CD14-positive monocyte (primary cell): ENCODE measurements at regions not wholly inside any gene's neighbourhood (a gene's known extent, or its start where the extent isn't known, plus 50 kb on each side); places are given as distances from the start of the nearest gene placed in this dataset.

Source experiments
- DNase-seq, 3 donors: peaks; one replicate each; pipeline ENCODE4 v3.0.0-alpha.2; 2011 to 2022
- H2AFZ ChIP-seq: 2 replicates; pipeline ENCODE4 v1.6.0; 2012; ENCODE audit warnings: mild to moderate bottlenecking, low read depth, low read length, inconsistent platforms; ENCODE audit not compliant: insufficient read depth, poor library complexity, severe bottlenecking
- H3K27ac ChIP-seq, 2 donors: 1 replicate in 1 of 2; 2 replicates in 1 of 2; pipeline ENCODE4 v1.5.1; 2012 to 2013; ENCODE audit warnings: low read length in 2 of 2, control low read depth in 1 of 2, inconsistent platforms in 1 of 2, low read depth in 1 of 2, mild to moderate bottlenecking in 1 of 2
- H3K27me3 ChIP-seq, 2 donors: one replicate each; pipeline versions ENCODE4 v1.6.0 to v1.6.1; 2011 to 2013; ENCODE audit warnings: low read length in 2 of 2; ENCODE audit not compliant: control insufficient read depth in 2 of 2, insufficient read depth in 2 of 2
- H3K36me3 ChIP-seq, 2 donors: replicated peaks in 1 of 2; 1 replicate in 1 of 2; 2 replicates in 1 of 2; pipeline versions ENCODE4 v1.5.1 to v1.6.1; 2012 to 2013; ENCODE audit warnings: low read length in 2 of 2, control low read depth in 1 of 2, inconsistent platforms in 1 of 2, mild to moderate bottlenecking in 1 of 2; ENCODE audit not compliant: insufficient read depth in 2 of 2, control insufficient read depth in 1 of 2
- H3K4me1 ChIP-seq, 2 donors: 1 replicate in 1 of 2; 2 replicates in 1 of 2; pipeline versions ENCODE4 v1.5.1 to v1.6.1; 2012 to 2013; ENCODE audit warnings: low read length in 2 of 2, control low read depth in 1 of 2, inconsistent platforms in 1 of 2, mild to moderate bottlenecking in 1 of 2, moderate library complexity in 1 of 2; ENCODE audit not compliant: insufficient read depth in 2 of 2, control insufficient read depth in 1 of 2
- H3K4me2 ChIP-seq: replicated peaks from 2 replicates; pipeline ENCODE3; 2012; ENCODE audit warnings: low read length, moderate library complexity, mild to moderate bottlenecking; ENCODE audit not compliant: poor library complexity, severe bottlenecking; ENCODE audit errors: extremely low read depth
- H3K4me3 ChIP-seq, 3 experiments: fragments of 200-600 bp in 1 of 3; sonication (generic) in 1 of 3; replicated peaks in 1 of 3; 1 replicate in 2 of 3; 2 replicates in 1 of 3; pipeline ENCODE4 v1.5.1; 2011 to 2013; ENCODE audit warnings: low read length in 3 of 3, mild to moderate bottlenecking in 3 of 3, control low read depth in 2 of 3, low read depth in 2 of 3, inconsistent platforms in 1 of 3, moderate library complexity in 1 of 3
- H3K79me2 ChIP-seq: 2 replicates; pipeline ENCODE4 v1.6.0; 2012; ENCODE audit warnings: mild to moderate bottlenecking, control low read depth, inconsistent platforms, low read length, moderate library complexity; ENCODE audit not compliant: insufficient read depth
- H3K9ac ChIP-seq: 2 replicates; pipeline ENCODE4 v1.6.0; 2017; ENCODE audit warnings: low read length, mild to moderate bottlenecking; ENCODE audit not compliant: insufficient read depth, poor library complexity, severe bottlenecking
- H3K9me3 ChIP-seq, 2 donors: replicated peaks in 1 of 2; 1 replicate in 1 of 2; 2 replicates in 1 of 2; pipeline versions ENCODE4 v1.5.1 to v1.6.1; 2012 to 2013; ENCODE audit warnings: low read length in 2 of 2, control low read depth in 1 of 2; ENCODE audit not compliant: control insufficient read depth in 1 of 2, insufficient read depth in 1 of 2
- H4K20me1 ChIP-seq: 2 replicates; pipeline ENCODE4 v1.6.0; 2012; ENCODE audit warnings: mild to moderate bottlenecking, low read length, control low read depth, moderate library complexity; ENCODE audit not compliant: insufficient read depth
- H3K27ac Mint-ChIP-seq, 7 donors: one replicate each; pipeline ENCODE4 v1.8.0; 2020; ENCODE audit warnings: mild to moderate bottlenecking in 7 of 7, mixed read lengths in 7 of 7, moderate library complexity in 6 of 7, inconsistent platforms in 2 of 7
- H3K27me3 Mint-ChIP-seq, 3 donors: one replicate each; pipeline ENCODE4 v1.8.0; 2021 to 2022; ENCODE audit warnings: low read depth in 3 of 3, mild to moderate bottlenecking in 3 of 3, mixed read lengths in 3 of 3, moderate library complexity in 3 of 3, inconsistent platforms in 1 of 3
- H3K36me3 Mint-ChIP-seq, 2 donors: one replicate each; pipeline ENCODE4 v1.8.0; 2020; ENCODE audit warnings: mixed read lengths in 2 of 2, inconsistent platforms in 1 of 2, mild to moderate bottlenecking in 1 of 2
- H3K4me1 Mint-ChIP-seq: one replicate; pipeline ENCODE4 v1.8.0; 2020; ENCODE audit warnings: mild to moderate bottlenecking, mixed read lengths
- H3K4me3 Mint-ChIP-seq, 2 donors: one replicate each; pipeline ENCODE4 v1.8.0; 2020; ENCODE audit warnings: mild to moderate bottlenecking in 2 of 2, mixed read lengths in 2 of 2, moderate library complexity in 1 of 2
- H3K9me3 Mint-ChIP-seq, 7 donors: one replicate each; pipeline ENCODE4 v1.8.0; 2020 to 2022; ENCODE audit warnings: mixed read lengths in 7 of 7, mild to moderate bottlenecking in 6 of 7, moderate library complexity in 6 of 7, inconsistent platforms in 2 of 7
- WGBS: methylation state at CpG from one replicate; pipeline ENCODE4 v1.1.5; 2013; ENCODE audit warnings: missing lambda C conversion rate; ENCODE audit not compliant: insufficient coverage; 5-methylcytosine and 5-hydroxymethylcytosine counted together
- intact Hi-C, 2 donors: fragments of 100-400 bp; cut with micrococcal nuclease; formaldehyde crosslinking; loops; one replicate each; pipeline versions ENCODE4 v1.15.0 to v1.15.1; 2023
- TF ChIP-seq, protein P1 (sequence below): fragments of 200-600 bp; IDR thresholded peaks from one replicate; pipeline ENCODE4 v1.8.0; 2022; ENCODE audit warnings: antibody characterized with exemption, mild to moderate bottlenecking

DNA sequence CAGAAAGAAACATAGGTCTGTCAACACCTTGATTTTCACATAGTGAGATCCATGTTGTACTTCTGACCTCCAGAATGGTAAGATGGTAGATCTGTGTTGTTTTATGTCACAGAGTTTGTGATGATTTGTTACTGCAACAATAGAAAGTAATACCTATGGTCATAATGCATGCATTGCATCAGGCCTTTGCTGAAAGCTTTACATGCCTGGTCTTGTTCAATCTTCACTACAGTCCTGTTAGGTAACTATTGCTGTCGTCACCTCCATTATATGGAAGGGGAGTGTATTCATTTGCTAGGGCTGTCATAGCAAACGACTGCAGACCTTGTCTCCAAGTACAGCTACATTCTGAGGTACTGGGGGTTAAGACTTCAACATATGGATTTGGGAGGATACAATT is 243.5 kb downstream of the ANAPC1 start:
- WGBS, result no CpG with 5 or more reads among the region's 2 CpGs
- TF ChIP-seq, protein P1, sequence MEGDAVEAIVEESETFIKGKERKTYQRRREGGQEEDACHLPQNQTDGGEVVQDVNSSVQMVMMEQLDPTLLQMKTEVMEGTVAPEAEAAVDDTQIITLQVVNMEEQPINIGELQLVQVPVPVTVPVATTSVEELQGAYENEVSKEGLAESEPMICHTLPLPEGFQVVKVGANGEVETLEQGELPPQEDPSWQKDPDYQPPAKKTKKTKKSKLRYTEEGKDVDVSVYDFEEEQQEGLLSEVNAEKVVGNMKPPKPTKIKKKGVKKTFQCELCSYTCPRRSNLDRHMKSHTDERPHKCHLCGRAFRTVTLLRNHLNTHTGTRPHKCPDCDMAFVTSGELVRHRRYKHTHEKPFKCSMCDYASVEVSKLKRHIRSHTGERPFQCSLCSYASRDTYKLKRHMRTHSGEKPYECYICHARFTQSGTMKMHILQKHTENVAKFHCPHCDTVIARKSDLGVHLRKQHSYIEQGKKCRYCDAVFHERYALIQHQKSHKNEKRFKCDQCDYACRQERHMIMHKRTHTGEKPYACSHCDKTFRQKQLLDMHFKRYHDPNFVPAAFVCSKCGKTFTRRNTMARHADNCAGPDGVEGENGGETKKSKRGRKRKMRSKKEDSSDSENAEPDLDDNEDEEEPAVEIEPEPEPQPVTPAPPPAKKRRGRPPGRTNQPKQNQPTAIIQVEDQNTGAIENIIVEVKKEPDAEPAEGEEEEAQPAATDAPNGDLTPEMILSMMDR, result no peak

GRCh38 chr2:111642586-111643327 is 241.2 kb downstream of the ANAPC1 start:
- H3K27me3 Mint-ChIP-seq, result peaks cover 0 to 2% (median 0%) of the 10 kb centered on the region in 3 donors
- intact Hi-C loops, result loop anchor here in 1 of 2 donors (1.0 kb wide), 1 partner anchor 10 kb away; no protein-coding TSS in a partner anchor

More for the DNA sequence above, 243.5 kb downstream of the ANAPC1 start:
- Histone ChIP-seq H3K4me1 (peaks cover 23 to 32% of the 10 kb centered on the region in 2 donors), H3K4me3 (no peak overlapping the region), H3K9ac (no peak overlapping the region), H3K27ac (no peak overlapping the region), H3K9me3 (no peaks in the 10 kb centered on the region), H3K79me2 (no peaks in the 10 kb centered on the region), H3K4me2 (no peak overlapping the region), H4K20me1 (no peaks in the 10 kb centered on the region), H3K27me3 (no peaks in the 10 kb centered on the region), H2AFZ (no peak overlapping the region), H3K36me3 (no peaks in the 10 kb centered on the region)
- H3K36me3 Mint-ChIP-seq, result peaks cover 0 to 6% of the 10 kb centered on the region in 2 donors
- DNase-seq, result no peak
- H3K4me3 Mint-ChIP-seq, result no peak overlapping the region
- intact Hi-C loops, result no loop called here
- H3K9me3 Mint-ChIP-seq, result peaks cover 0 to 14% (median 11%) of the 10 kb centered on the region in 7 donors
- H3K27me3 Mint-ChIP-seq, result peaks cover 0 to 2% (median 0%) of the 10 kb centered on the region in 3 donors
- H3K27ac Mint-ChIP-seq, result no peak overlapping the region
- H3K4me1 Mint-ChIP-seq, result peaks cover 29% of the 10 kb centered on the region

More at GRCh38 chr2:111642586-111643327, 241.2 kb downstream of the ANAPC1 start:
- no peak overlapping the region for H3K4me3 Mint-ChIP-seq
- H3K4me3 ChIP-seq, result peak overlapping the region in 1 of 3 experiments; percentile 9
- peak overlapping the region; percentile 25 to 74 for H3K27ac ChIP-seq
- H3K27me3 ChIP-seq, result no peaks in the 10 kb centered on the region
- WGBS, result 0% methylated on average over 1 of the region's 2 CpGs
- peaks cover 3 to 9% of the 10 kb centered on the region in 2 donors for H3K9me3 ChIP-seq
- peaks cover 8 to 24% (median 16%) of the 10 kb centered on the region in 7 donors for H3K9me3 Mint-ChIP-seq
- TF ChIP-seq, protein P1, result no peak
- H3K4me1 ChIP-seq, result peaks cover 23 to 32% of the 10 kb centered on the region in 2 donors
- H3K36me3 Mint-ChIP-seq, result peaks cover 5 to 8% of the 10 kb centered on the region in 2 donors
- H3K4me1 Mint-ChIP-seq, result peaks cover 29% of the 10 kb centered on the region
- H2AFZ ChIP-seq, result no peak overlapping the region
- H3K27ac Mint-ChIP-seq, result peak overlapping the region; percentile 73 to 92 (median 79)
- H3K9ac ChIP-seq, result no peak overlapping the region
- peak overlapping the region; percentile 22 for H3K4me2 ChIP-seq
- H3K36me3 ChIP-seq, result no peaks in the 10 kb centered on the region
- H3K79me2 ChIP-seq, result no peaks in the 10 kb centered on the region
- H4K20me1 ChIP-seq, result no peaks in the 10 kb centered on the region
- peak in 2 of 3 donors; percentile 62 to 69 for DNase-seq
